Middle frontal gyrus (tissue), 1 donor: ENCODE measurements at regions not wholly inside any gene's neighbourhood (a gene's known extent, or its start where the extent isn't known, plus 50 kb on each side); places are given as distances from the start of the nearest gene placed in this dataset.

Experiments used
- DNase-seq: peaks from one replicate; pipeline ENCODE4 v3.0.0-alpha.2; 2015; ENCODE audit warnings: low spot score; ENCODE audit errors: extremely low spot score

DNA sequence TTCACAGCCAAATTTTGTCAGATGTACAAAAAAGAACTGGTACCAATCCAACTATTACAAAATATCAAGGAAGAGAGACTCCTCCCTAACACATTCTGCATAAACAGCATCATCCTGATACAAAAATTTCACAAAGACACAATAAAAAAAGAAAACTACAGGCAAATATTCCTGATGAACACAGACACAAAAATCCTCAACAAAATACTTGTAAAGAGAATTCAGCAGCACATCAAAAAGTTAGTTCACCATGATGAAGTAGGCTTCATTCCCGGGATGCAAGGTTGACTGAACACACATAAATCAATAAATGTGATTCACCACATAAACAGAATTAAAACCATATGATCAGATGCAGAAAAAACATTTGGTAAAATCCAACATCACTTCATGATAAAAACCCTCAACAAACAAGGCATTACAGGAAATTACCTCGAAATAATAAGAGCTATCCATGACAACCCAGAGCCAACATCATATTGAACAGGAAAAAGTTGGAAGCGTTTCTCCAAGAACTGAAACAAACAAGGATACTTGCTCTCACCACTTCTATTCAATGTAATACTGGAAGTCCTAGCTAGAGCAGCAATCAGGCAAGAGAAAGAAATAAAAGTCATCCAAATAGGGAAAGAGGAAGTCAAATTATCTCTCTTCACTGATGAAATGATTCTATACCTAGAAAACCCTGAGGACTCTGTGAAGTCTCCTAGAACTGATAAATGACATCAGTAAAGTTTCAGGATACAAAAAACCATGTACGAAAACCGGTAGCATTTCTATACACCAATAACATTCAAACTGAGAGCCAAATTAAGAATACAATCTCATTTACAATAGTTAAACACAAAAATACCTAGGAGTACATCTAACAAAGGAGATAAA lies 223.1 kb downstream of the REEP3 start:
- DNase-seq, result no peak

DNA sequence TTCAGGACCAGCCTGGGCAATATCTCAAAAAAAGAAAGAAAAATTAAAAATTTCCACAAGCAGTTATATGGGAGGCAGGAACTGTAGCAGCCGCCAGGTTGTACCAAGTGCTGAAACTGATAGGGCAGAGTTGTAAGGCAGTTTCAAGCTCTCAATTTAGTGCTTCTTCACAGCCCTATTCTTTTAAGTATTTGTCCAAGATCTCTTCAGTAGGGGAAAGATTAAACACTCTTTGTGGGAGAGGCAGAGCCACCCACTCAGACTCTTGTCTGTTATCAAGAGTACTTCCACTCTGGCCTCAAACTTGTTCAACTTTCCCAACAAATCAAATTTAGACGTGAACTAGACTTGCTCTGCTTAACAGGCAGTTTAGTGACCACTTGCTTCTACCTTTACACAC lies 228.7 kb downstream of the REEP3 start:
- DNase-seq, result no peak

DNA sequence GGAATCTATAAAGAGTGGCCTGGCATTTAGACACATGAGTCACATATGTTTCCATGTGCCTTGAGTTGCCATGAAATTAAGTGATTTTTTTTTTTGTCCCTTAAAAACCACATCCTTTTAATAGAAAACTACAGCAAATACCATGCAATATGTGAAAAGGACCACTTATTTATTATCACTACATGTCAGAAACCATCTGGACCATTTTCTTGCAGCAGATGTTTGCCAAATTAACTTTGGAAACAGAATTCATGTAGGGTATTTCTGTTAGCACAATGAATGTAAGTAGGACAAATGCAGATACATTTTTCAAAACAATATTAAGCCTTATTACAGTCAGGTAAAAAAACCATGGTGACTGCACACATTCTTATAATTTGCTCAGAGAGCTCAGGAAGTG lies 230.6 kb downstream of the REEP3 start:
- DNase-seq, result no peak

DNA sequence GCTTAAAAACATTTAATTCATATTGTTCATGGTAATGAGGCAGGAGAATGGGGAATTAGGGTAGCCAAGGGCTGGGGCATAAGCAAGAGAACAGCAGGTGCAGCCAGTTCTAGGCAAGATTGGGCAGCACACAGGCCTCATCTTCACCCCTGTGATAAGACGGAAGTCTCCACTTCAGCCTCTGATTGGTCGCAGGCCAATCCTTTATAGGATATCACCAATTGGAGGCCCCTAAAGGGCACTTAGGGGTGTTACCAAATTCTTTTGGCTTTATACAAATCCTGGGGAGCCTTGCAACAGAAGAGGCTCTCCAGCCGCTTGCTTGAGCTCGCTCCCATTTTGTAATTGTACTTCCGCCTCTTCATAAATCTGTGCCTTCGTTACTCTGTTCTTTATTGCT lies 231.1 kb downstream of the REEP3 start:
- no peak for DNase-seq

DNA sequence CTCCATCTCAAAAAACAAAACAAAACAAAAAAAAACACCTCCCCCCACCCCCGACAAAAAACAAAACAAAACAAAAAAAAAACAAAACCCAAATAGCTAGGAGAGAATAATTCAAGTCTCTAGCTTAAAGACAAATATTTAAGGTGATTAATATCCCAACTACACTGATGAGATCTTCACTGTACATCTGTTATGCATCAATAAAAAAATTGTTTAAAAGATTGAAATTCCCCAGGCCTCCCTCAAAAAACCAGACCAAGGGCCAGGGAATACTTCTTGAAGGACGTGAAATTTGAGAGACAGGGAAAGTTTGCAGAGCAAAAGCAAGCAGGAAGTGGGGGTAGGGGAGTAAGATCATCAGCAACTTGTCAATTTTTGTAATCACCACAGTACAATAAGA lies 232.6 kb downstream of the REEP3 start:
- no peak for DNase-seq

DNA sequence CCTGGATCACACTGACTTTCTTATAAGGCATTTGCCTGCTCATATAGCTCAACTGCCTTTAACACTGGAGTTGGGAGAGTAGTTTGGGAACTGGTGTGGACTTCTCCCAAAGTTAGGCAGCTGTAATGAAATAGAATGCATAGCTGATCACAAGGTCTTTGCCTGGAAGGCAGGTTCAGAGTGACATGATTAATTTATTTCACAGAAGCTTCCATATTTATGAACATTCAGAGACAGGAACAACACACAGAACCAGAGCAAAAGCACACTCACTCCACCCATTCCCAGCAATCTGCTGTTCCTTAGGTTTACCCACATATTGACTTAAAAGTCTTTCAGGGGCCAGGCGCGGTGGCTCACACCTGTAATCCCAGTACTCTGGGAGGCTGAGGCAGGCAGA lies 234.2 kb downstream of the REEP3 start:
- DNase-seq, result no peak

DNA sequence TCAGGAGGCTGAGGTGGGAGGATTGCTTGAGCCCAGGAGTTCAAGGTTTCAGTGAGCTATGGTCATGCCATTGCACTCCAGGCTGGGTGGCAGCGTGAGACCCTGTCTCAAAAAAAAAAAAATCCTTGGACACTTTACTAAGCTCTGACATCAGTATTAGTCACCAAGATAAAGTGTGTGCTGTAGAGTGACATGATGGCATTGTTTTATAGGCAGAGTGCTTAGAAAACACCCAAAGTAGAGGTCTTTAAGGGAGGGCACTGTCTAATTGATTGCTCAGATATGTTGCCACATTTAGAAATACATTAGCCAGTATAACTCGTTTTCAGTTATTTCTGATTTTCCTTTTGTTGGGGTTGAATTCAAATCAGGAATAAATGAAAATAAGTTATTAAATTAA lies 235.9 kb downstream of the REEP3 start:
- DNase-seq, result no peak

DNA sequence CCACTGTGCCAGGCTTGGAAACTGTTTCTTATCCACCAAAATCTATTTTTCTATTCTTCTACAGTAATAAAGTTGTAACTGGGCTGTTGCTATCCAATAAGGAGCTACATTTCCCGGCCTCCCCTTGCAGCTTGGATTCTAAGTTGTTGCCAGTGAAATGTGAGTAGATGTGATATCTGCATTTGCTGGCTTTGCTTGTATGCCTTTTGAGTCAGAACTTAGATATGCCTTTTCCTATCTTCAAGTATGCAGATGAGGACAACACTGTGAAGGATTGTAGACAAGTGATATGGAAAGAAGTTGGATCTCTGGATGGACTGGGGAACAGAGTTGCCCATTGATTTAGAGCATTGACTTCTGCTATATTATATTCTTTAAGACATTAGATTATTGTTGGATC lies 236.9 kb downstream of the REEP3 start:
- no peak for DNase-seq

DNA sequence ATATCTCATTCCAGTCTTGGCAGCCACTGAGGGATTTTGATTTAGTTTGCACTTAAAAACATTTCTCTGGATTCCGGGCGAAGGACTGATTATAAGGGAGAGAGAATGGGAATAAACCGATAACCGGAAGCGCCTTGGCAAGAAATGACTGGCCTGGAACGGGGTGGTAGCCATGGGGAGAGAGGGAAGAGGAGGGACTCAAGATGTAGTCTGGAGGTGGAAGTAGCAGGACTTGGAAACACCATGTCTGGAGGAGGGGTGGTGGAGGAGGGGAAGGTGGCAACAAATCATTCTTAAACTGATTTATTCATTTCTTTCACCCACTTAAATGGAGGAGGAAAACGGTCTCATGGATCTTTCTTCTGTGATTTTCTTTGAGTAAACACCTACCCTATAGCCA lies 238.1 kb downstream of the REEP3 start:
- no peak for DNase-seq

DNA sequence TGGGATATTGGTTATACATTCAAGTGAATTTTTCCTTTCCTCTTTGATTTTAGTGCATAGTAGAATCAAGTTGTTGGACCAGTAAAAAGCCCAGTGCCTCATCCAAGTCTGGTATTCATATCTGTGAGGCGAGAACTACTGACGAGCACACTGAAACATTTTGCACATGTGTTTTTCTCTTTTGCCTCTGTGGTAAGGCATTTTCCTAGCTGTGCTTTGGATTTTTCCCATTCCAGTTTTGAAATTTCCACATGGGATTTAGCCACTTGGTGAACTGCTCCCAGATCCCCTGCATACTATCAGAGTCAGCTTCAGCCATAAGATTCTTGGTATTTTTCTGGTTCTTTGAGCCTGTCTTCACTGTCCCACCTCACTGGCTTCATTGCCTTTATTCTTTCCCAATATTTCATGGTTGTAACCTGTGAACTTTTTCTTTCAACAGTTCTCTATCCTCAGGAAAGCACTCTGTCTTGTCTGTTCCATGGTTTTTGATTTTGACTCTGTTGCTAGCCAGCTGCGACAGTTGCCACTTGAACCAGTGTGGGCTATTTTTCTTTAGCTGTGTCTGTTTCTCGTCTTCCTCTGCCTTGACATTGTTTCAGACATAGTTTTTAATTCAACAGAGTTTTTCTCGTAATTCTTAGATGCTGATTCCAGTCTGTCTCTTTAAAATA lies 239.0 kb downstream of the REEP3 start:
- DNase-seq, result no peak

DNA sequence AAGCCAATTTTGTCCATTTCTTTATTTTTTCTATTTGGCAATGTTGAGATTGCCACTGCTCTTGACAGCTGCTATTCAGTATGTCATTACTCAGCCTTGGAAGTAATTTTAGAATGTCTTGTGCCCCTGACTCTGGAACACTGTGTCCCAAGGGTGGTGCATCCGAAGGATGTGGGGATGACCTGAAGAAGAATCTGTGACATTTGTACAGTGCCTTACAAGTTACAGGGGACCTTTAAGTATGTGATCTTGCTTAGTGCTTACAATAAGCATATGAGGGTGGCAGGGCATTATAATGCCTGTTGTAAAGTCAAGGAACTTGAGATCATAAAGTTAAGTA lies 239.5 kb downstream of the REEP3 start:
- no peak for DNase-seq

DNA sequence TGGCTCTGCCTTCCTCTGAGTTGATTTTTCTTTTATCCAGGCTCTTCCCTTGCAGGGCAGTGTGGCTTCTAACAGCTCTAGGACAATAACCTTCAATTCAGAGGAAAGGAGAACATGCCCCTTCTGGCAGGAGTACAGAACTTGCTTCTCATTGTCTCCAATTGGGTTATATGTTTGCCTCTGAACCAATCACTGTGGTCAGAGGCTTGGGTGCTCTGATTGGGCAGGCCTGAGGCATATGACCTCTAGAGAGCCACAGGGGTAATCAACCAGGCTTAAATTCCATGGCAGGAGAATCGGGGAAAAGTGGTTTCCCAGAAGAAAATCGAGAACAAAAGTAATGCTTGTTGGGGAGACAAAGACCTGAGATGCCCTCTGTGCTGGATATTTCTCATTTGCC lies 240.0 kb downstream of the REEP3 start:
- DNase-seq, result no peak

DNA sequence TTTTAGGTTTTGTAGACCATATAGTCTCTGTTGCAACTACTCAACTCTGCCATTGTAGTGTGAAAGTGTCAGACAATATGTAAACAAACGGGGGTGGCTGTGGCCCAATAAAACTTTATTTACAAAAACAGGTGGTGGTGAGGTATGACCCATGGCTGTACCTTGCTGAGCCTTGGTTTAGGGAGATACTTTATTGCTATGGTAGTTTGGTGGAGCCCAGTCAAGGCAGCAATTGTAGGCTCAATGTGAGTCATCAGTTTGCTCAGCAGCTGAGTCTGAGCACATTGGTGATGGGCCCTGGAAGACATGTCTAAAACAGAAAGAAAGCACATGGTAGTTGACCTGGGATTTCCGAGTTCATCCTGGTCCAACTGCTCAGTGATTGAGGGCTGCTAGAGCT lies 242.5 kb downstream of the REEP3 start:
- DNase-seq, result no peak

DNA sequence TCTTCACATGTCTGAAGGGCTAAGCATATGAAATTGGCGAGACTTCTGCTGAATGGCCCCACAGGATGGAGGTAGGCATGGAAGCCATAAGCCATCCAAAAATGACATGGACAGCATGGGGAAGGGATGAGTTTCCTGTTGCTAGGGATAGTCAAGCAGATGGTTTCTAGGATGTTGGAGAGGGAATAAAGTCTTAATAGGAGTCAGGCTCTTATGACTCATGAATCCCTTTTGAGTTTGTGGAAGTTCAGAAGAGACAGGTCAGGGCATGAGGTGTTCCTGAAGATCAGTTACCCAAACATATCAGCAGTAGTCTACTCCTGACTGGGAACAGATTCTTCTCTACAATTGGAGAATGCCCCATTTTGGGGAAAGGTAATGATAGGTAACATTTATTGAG lies 243.9 kb downstream of the REEP3 start:
- no peak for DNase-seq

DNA sequence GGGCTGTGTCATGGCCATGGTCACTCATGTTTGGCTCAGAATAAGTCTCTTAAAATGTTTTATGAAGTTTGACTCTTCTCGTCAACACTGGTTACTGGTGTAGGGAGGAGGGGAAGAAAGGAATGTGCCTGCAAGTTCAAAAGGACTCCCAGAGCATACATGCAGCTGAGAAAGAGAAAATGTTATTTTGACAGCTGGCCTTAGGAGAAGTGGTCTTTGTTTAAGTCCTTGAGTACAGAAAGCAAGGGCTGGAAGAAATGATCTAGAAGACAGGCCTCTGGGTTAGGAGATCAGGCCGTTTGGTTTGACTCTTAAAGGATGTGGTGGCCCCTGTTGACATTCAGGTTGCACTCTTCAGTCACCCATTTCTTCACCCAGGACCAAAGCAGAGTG lies 245.5 kb downstream of the REEP3 start:
- DNase-seq, result no peak

DNA sequence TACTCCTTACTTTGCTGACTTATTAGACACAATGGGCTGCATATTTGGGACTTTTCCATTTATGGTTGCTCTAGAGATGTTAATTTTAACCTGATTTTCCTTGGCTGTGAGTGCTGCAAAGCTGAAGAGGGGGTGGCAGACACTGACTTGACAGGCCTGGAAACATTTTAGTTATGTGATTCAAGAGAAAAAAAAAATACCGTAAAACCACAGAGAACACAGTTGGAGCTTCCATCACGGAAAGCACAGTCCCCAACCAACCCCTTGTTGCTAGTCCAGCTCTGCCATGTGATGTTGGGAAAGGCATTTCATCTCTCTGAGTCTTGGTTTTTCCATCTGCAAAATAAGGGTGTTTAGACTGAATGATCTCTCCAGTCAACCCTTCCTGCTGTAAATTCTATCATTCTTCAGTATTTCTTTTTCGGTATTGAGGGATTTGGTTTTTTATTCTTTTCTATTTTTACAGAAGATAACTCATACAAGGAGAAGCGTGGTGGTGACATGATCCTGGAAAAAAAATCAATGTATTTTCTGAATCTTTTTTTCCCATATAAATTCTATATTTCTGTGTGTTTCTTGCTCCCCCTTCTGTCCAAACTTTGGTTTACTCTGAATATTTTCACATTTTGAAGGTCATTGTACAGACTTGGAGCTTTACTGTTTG lies 246.1 kb downstream of the REEP3 start:
- no peak for DNase-seq

DNA sequence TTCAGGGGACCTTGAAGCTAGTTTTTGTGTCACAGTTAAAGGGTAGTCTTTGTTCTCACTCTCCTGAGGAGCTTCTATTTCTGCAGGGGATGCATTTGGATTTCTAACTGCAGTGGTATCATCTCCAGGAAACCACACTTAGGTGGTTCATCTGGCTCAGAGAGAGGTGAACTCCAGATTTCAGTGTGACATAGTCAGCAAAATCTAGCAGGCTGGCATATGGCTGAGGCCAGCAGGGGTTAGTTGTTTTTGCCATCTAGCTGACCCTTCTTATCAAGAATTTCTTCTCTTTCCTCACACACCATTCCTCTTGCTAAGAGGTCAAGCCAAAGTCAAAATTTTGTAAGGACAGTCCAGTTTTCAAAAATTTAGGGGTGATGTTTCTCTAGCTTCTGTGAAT lies 248.2 kb downstream of the REEP3 start:
- DNase-seq, result no peak

DNA sequence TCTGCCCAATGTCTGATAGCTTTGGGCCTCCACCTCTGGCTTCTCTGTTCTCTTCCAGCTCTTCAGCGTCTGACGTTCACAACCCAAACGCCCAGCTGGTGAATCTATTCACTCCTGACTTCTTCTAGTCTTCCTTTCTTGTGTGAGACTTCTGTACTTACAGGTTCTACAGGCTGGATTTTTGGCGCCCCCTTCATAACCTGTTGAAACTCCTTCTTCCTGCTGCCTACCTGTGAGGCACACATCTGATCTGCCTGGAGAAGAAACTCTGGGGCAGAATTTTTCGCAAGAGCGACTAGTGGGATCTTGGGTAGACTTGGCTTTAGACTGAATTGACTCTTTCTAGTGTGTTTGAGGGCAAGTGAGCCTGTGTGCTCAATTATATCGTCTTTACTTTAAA lies 249.3 kb downstream of the REEP3 start:
- DNase-seq, result no peak

DNA sequence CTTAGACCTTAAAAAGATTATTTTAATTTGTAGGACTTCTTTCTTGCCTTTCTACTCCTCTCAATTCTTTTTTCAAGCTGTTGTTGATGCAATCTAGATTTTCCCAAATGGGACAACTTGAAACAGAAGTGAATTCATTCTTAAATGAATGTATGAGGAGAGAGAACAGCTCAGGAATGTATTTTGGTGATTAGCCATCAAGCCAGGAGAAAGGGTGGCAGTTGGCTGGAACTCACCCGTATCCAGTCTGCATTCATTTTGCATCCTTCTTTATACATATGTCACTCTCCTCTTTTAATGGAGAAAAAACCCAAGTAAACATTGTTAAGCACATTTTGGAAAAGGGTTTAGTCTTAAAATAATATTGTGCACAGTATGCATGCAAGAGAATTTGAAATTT lies 251.3 kb downstream of the REEP3 start:
- no peak for DNase-seq

DNA sequence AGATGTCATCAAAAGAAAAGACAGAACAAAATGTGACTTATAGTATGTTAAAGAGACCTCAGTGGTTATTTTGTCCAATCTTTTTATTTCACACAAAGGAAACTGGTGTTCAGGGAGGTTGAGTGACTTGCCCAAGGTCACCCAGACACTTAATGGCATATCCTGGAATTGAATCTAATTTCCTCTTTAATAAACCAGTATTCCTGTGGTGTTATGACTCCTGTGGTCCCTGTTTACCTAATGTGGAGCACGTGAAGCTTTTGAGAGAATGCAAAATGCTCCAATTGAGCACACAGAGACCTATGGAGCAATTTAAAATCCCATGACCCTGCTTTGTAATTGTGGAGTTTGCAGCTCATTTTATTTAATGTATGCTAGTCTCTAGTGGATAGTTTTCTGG lies 251.9 kb downstream of the REEP3 start:
- no peak for DNase-seq

DNA sequence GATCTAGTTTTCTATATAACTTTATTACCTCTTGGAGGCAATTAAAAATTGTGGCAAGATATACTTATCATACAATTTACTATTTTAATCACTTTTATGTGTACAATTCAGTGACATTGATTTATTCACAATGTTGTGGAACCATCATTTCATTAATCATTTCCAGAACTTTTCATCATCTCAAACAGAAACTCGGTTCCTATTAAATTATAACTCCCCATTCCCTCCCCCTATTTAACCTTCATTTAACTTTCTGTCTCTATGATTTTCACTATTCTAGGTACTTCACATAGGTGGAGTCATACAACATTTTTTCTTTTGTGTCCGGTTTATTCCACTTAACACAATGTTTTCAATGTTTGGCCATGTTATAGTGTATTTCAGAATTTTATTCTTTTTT lies 252.8 kb downstream of the REEP3 start:
- DNase-seq, result no peak

DNA sequence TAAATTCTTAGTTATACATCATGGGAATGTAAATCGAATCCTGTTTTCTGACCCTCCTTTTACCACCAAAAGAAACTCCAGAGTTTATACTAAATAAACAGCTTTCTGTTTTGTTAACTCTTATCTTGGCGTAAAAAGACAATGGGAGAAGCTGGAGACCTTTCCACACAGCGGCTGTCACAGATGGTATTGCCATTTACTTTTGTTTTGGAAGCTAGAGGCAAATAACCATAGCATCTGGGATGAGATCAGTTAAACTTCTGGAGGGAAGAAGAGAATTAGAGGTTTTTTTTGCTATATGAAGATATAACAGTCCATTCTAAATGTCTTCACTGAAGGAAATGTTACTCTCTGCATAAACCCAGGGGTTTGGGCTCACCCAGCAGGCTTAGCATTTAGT lies 258.9 kb downstream of the REEP3 start:
- DNase-seq, result no peak

DNA sequence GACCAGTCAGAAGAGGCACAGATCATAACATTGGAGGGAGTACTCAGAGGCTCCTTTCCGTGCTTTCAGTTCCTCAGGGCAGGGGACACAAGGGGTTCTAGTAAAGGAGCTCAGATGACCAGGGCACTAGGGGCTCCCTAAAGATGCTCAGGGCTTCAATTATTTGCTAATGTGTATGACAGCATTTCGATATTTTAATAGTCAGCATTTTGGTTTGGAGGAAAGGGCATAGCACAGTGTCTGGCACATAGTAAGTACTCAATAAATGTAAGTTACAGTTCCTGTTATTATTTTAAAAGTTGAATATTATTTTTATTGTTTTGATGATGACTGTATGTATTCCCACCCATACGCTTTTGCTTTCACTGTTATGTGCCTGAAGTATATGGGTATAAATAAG lies 260.0 kb downstream of the REEP3 start:
- no peak for DNase-seq
